ENCODE measurements at regions not wholly inside any gene's neighbourhood (a gene's known extent, or its start where the extent isn't known, plus 50 kb on each side); places are given as distances from the start of the nearest gene placed in this dataset.

- intact Hi-C loops (cut with DNase I) = no loop called here
- DNase-seq (ENCODE audit: extremely low spot score in 2 of 2) = no peak
- H3K27me3 ChIP-seq = no peaks in the 10 kb centered on the region
- no peak for TF ChIP-seq POLR2AphosphoS5 (IDR thresholded peaks at IDR 0.05; ENCODE audit: insufficient read depth in 1 of 2, low read depth in 1 of 2)
- no peak for TF ChIP-seq CTCF (IDR thresholded peaks at IDR 0.05)
- TF ChIP-seq POLR2A (IDR thresholded peaks at IDR 0.05) = no peak
- no peaks in the 10 kb centered on the region for H3K9me3 ChIP-seq
- no peaks in the 10 kb centered on the region for H3K4me1 ChIP-seq
- no peaks in the 10 kb centered on the region for H3K36me3 ChIP-seq
- H3K27ac ChIP-seq = no peak overlapping the region
- H3K4me3 ChIP-seq = no peak overlapping the region
Measured at GRCh38 chr2:220785178-220785577, 786.9 kb downstream of the EPHA4 start.

- Histone ChIP-seq H3K4me3 (no peak overlapping the region), H3K4me1 (no peaks in the 10 kb centered on the region), H3K36me3 (no peaks in the 10 kb centered on the region), H3K9me3 (no peaks in the 10 kb centered on the region), H3K27ac (no peak overlapping the region), H3K27me3 (no peaks in the 10 kb centered on the region)
- intact Hi-C loops (cut with DNase I) = no loop called here
- no peak for TF ChIP-seq POLR2AphosphoS5 (IDR thresholded peaks at IDR 0.05; ENCODE audit: insufficient read depth in 1 of 2, low read depth in 1 of 2)
- no peak for TF ChIP-seq POLR2A (IDR thresholded peaks at IDR 0.05)
- no peak for TF ChIP-seq CTCF (IDR thresholded peaks at IDR 0.05)
- DNase-seq (ENCODE audit: extremely low spot score in 2 of 2) = no peak
Measured at GRCh38 chr2:220786216-220786615, 785.9 kb downstream of the EPHA4 start.

- intact Hi-C loops (cut with DNase I) = no loop called here
- no peaks in the 10 kb centered on the region for H3K4me1 ChIP-seq
- no peaks in the 10 kb centered on the region for H3K27me3 ChIP-seq
- H3K27ac ChIP-seq = no peak overlapping the region
- TF ChIP-seq CTCF (IDR thresholded peaks at IDR 0.05) = no peak
- no peak for TF ChIP-seq POLR2A (IDR thresholded peaks at IDR 0.05)
- no peak for TF ChIP-seq POLR2AphosphoS5 (IDR thresholded peaks at IDR 0.05; ENCODE audit: insufficient read depth in 1 of 2, low read depth in 1 of 2)
- H3K9me3 ChIP-seq = no peaks in the 10 kb centered on the region
- H3K4me3 ChIP-seq = no peak overlapping the region
- DNase-seq (ENCODE audit: extremely low spot score in 2 of 2) = no peak
- no peaks in the 10 kb centered on the region for H3K36me3 ChIP-seq
Measured at GRCh38 chr2:220787251-220787650, 784.9 kb downstream of the EPHA4 start.

- no peak for TF ChIP-seq CTCF (IDR thresholded peaks at IDR 0.05)
- TF ChIP-seq POLR2AphosphoS5 (IDR thresholded peaks at IDR 0.05; ENCODE audit: insufficient read depth in 1 of 2, low read depth in 1 of 2) = no peak
- no peak for TF ChIP-seq POLR2A (IDR thresholded peaks at IDR 0.05)
- DNase-seq (ENCODE audit: extremely low spot score in 2 of 2) = no peak
- Histone ChIP-seq H3K4me3 (no peak overlapping the region), H3K27ac (no peak overlapping the region), H3K36me3 (no peaks in the 10 kb centered on the region), H3K27me3 (no peaks in the 10 kb centered on the region), H3K4me1 (no peaks in the 10 kb centered on the region), H3K9me3 (no peaks in the 10 kb centered on the region)
- intact Hi-C loops (cut with DNase I) = no loop called here
Measured at GRCh38 chr2:220789961-220790360, 782.1 kb downstream of the EPHA4 start.

GRCh38 chr2:220795705-220796104 lies 776.4 kb downstream of the EPHA4 start:
- intact Hi-C loops (cut with DNase I) = no loop called here
- Histone ChIP-seq H3K36me3 (no peaks in the 10 kb centered on the region), H3K9me3 (no peaks in the 10 kb centered on the region), H3K27me3 (no peaks in the 10 kb centered on the region), H3K4me3 (no peak overlapping the region), H3K27ac (no peak overlapping the region), H3K4me1 (no peaks in the 10 kb centered on the region)
- no peak for DNase-seq (ENCODE audit: extremely low spot score in 2 of 2)
- no peak for TF ChIP-seq POLR2A (IDR thresholded peaks at IDR 0.05)
- no peak for TF ChIP-seq CTCF (IDR thresholded peaks at IDR 0.05)
- no peak for TF ChIP-seq POLR2AphosphoS5 (IDR thresholded peaks at IDR 0.05; ENCODE audit: insufficient read depth in 1 of 2, low read depth in 1 of 2)
